Stomach (tissue), 4 donors: ENCODE measurements at regions not wholly inside any gene's neighbourhood (a gene's known extent, or its start where the extent isn't known, plus 50 kb on each side); places are given as distances from the start of the nearest gene placed in this dataset.

Experiments used
- EP300 ChIP-seq: sonication (generic); formaldehyde crosslinking; IDR thresholded peaks from one replicate; pipeline ENCODE4 v1.6.1; 2017; ENCODE audit warnings: antibody characterized with exemption
- POLR2A ChIP-seq, 4 donors: fragments of 450-650 bp; IDR thresholded peaks; one replicate each; pipeline ENCODE4 v1.6.1; 2016; ENCODE audit warnings: antibody characterized with exemption in 4 of 4, control low read depth in 2 of 4, mild to moderate bottlenecking in 1 of 4, moderate library complexity in 1 of 4
- POLR2AphosphoS5 ChIP-seq, 3 donors: sonication (generic); formaldehyde crosslinking; IDR thresholded peaks; one replicate each; pipeline ENCODE4 v1.6.1; 2016; ENCODE audit warnings: antibody characterized with exemption in 3 of 3
- TF ChIP-seq, protein P1 (sequence below), 7 experiments: fragments of 450-650 bp in 4 of 7; fragments of 200-600 bp in 3 of 7; sonication (generic) in 3 of 7; IDR thresholded peaks; one replicate each; pipeline ENCODE4 v1.5.1; 2016 to 2019; ENCODE audit warnings: antibody characterized with exemption in 7 of 7, control low read depth in 2 of 7, mild to moderate bottlenecking in 1 of 7

GRCh38 chr11:15624701-15625100, 510.0 kb downstream of the INSC start:
- TF ChIP-seq POLR2A (IDR thresholded peaks at IDR 0.05) (no peak), EP300 (no peak), POLR2AphosphoS5 (IDR thresholded peaks at IDR 0.05) (no peak)
- TF ChIP-seq, protein P1, sequence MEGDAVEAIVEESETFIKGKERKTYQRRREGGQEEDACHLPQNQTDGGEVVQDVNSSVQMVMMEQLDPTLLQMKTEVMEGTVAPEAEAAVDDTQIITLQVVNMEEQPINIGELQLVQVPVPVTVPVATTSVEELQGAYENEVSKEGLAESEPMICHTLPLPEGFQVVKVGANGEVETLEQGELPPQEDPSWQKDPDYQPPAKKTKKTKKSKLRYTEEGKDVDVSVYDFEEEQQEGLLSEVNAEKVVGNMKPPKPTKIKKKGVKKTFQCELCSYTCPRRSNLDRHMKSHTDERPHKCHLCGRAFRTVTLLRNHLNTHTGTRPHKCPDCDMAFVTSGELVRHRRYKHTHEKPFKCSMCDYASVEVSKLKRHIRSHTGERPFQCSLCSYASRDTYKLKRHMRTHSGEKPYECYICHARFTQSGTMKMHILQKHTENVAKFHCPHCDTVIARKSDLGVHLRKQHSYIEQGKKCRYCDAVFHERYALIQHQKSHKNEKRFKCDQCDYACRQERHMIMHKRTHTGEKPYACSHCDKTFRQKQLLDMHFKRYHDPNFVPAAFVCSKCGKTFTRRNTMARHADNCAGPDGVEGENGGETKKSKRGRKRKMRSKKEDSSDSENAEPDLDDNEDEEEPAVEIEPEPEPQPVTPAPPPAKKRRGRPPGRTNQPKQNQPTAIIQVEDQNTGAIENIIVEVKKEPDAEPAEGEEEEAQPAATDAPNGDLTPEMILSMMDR (IDR thresholded peaks at IDR 0.05) = no peak
